ENCODE measurements at regions not wholly inside any gene's neighbourhood (a gene's known extent, or its start where the extent isn't known, plus 50 kb on each side); places are given as distances from the start of the nearest gene placed in this dataset.

DNA sequence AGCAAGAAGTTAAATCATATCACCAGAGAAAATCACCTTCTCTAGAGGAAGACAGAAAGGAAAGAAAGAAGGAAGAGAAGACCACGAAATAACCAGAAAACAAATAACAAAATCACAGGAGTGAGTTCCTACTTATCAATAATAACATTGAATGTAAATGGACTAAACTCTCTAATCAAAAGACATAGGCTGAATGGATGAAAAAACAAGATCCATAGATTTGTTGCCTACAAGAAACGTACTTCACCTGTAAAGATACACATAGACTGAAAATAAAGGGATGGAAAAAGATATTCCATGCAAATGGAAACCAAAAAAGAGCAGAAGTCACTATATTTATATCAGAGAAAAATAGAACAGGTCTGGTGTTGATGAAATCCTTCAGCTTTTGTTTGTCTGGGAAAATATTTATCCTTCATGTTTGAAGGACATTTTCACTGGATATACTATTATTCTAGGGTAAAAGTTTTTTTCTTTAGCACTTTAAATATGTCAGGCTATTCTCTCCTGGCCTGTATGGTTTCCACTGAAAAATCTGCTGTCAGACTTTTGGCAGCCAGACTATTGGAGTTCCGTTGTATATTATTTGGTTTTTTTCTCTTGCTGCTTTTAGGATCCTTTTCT, 202.5 kb upstream of the DUSP10 start:
- TF ChIP-seq, protein P1, sequence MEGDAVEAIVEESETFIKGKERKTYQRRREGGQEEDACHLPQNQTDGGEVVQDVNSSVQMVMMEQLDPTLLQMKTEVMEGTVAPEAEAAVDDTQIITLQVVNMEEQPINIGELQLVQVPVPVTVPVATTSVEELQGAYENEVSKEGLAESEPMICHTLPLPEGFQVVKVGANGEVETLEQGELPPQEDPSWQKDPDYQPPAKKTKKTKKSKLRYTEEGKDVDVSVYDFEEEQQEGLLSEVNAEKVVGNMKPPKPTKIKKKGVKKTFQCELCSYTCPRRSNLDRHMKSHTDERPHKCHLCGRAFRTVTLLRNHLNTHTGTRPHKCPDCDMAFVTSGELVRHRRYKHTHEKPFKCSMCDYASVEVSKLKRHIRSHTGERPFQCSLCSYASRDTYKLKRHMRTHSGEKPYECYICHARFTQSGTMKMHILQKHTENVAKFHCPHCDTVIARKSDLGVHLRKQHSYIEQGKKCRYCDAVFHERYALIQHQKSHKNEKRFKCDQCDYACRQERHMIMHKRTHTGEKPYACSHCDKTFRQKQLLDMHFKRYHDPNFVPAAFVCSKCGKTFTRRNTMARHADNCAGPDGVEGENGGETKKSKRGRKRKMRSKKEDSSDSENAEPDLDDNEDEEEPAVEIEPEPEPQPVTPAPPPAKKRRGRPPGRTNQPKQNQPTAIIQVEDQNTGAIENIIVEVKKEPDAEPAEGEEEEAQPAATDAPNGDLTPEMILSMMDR (IDR thresholded peaks at IDR 0.05; ENCODE audit: borderline replicate concordance, extremely low read depth, low read length, poor library complexity, severe bottlenecking), result no peak
- no peak for TF ChIP-seq EZH2 (IDR thresholded peaks at IDR 0.05; ENCODE audit: borderline replicate concordance, low read depth, low read length, severe bottlenecking)

All from DND-41 (cell line).